ENCODE measurements at regions not wholly inside any gene's neighbourhood (a gene's known extent, or its start where the extent isn't known, plus 50 kb on each side); places are given as distances from the start of the nearest gene placed in this dataset.

DNA sequence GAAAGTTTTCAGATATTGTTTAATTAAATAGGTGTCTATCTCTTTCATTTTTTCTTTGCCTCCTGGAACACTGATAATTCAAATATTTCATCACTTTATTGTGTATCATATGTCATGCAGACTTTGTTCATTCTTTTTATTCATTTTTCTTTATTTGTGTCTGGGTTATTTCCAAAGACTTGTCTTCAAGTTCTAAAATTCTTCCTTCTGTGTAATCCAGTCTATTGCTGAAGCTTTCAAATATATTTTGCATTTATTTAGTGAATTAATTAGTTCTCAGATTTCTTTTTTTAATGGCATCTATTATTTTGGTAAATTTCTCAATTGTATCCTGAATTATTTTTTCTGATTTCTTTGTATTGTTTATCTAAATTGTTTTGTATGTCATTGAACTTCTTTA is 70.1 kb downstream of the ZNF330 start:
- TF ChIP-seq BCL3 (IDR thresholded peaks at IDR 0.05) (no peak), MAFK (IDR thresholded peaks at IDR 0.05; ENCODE audit: partially characterized antibody) (no peak), EP300 (IDR thresholded peaks at IDR 0.05) (no peak)
